ENCODE measurements at regions not wholly inside any gene's neighbourhood (a gene's known extent, or its start where the extent isn't known, plus 50 kb on each side); places are given as distances from the start of the nearest gene placed in this dataset.

- no peaks in the 10 kb centered on the region for H3K4me1 ChIP-seq (ENCODE audit: insufficient read depth, low read length, poor library complexity, severe bottlenecking)
- no peaks in the 10 kb centered on the region for H3K9me3 ChIP-seq (ENCODE audit: insufficient read depth, low read depth, low read length)
- H3K4me3 ChIP-seq (ENCODE audit: low read length, poor library complexity, severe bottlenecking) = no peak overlapping the region
- H4K20me1 ChIP-seq (ENCODE audit: insufficient read depth, low read length, poor library complexity, severe bottlenecking) = no peaks in the 10 kb centered on the region
- H3K36me3 ChIP-seq (ENCODE audit: insufficient read depth, low read length) = no peaks in the 10 kb centered on the region
- H3K27me3 ChIP-seq (ENCODE audit: insufficient read depth, low read length, poor library complexity, severe bottlenecking) = no peaks in the 10 kb centered on the region
- no peaks in the 10 kb centered on the region for H3K79me2 ChIP-seq (ENCODE audit: insufficient read depth, low read length)
- no peak overlapping the region for H3K4me2 ChIP-seq (ENCODE audit: low read depth, low read length, poor library complexity, severe bottlenecking)
- H3F3A ChIP-seq (ENCODE audit: low read depth) = no peaks in the 10 kb centered on the region
- no peak overlapping the region for H2AFZ ChIP-seq (ENCODE audit: low read length)
- H3K9ac ChIP-seq (ENCODE audit: low read depth, low read length, poor library complexity, severe bottlenecking) = no peak overlapping the region
- no peaks in the 10 kb centered on the region for H3K9me2 ChIP-seq (replicated peaks; ENCODE audit: low read depth, low read length)
- TF ChIP-seq CTCF (conservative IDR thresholded peaks at IDR 0.05; ENCODE audit: low read length) = no peak
- no peak for TF ChIP-seq EZH2phosphoT487 (IDR thresholded peaks at IDR 0.05; ENCODE audit: borderline replicate concordance)
Measured at GRCh38 chr9:27856054-27856453, 282.8 kb upstream of the C9orf72 start.

GRCh38 chr9:27856748-27857147, 283.5 kb upstream of the C9orf72 start:
- TF ChIP-seq CTCF (conservative IDR thresholded peaks at IDR 0.05; ENCODE audit: low read length) = no peak
- no peak for TF ChIP-seq EZH2phosphoT487 (IDR thresholded peaks at IDR 0.05; ENCODE audit: borderline replicate concordance)
- H4K20me1 ChIP-seq (ENCODE audit: insufficient read depth, low read length, poor library complexity, severe bottlenecking) = no peaks in the 10 kb centered on the region

GRCh38 chr9:27861887-27862286, 288.6 kb upstream of the C9orf72 start:
- Histone ChIP-seq H3K4me1 (ENCODE audit: insufficient read depth, low read length, poor library complexity, severe bottlenecking) (no peaks in the 10 kb centered on the region), H3K9me2 (replicated peaks; ENCODE audit: low read depth, low read length) (no peaks in the 10 kb centered on the region), H3K4me2 (ENCODE audit: low read depth, low read length, poor library complexity, severe bottlenecking) (no peak overlapping the region), H3F3A (ENCODE audit: low read depth) (no peaks in the 10 kb centered on the region), H3K9me3 (ENCODE audit: insufficient read depth, low read depth, low read length) (no peaks in the 10 kb centered on the region), H3K79me2 (ENCODE audit: insufficient read depth, low read length) (no peaks in the 10 kb centered on the region), H3K36me3 (ENCODE audit: insufficient read depth, low read length) (no peaks in the 10 kb centered on the region), H3K27me3 (ENCODE audit: insufficient read depth, low read length, poor library complexity, severe bottlenecking) (no peaks in the 10 kb centered on the region), H3K9ac (ENCODE audit: low read depth, low read length, poor library complexity, severe bottlenecking) (no peak overlapping the region), H4K20me1 (ENCODE audit: insufficient read depth, low read length, poor library complexity, severe bottlenecking) (no peaks in the 10 kb centered on the region), H3K4me3 (ENCODE audit: low read length, poor library complexity, severe bottlenecking) (no peak overlapping the region), H2AFZ (ENCODE audit: low read length) (no peak overlapping the region)
- TF ChIP-seq CTCF (conservative IDR thresholded peaks at IDR 0.05; ENCODE audit: low read length) (no peak), EZH2phosphoT487 (IDR thresholded peaks at IDR 0.05; ENCODE audit: borderline replicate concordance) (no peak)

More at GRCh38 chr9:27856748-27857147, 283.5 kb upstream of the C9orf72 start:
- Histone ChIP-seq H3K9me3 (ENCODE audit: insufficient read depth, low read depth, low read length) (no peaks in the 10 kb centered on the region), H2AFZ (ENCODE audit: low read length) (no peak overlapping the region), H3K9me2 (replicated peaks; ENCODE audit: low read depth, low read length) (no peaks in the 10 kb centered on the region), H3K36me3 (ENCODE audit: insufficient read depth, low read length) (no peaks in the 10 kb centered on the region), H3F3A (ENCODE audit: low read depth) (no peaks in the 10 kb centered on the region), H3K4me3 (ENCODE audit: low read length, poor library complexity, severe bottlenecking) (no peak overlapping the region), H3K4me2 (ENCODE audit: low read depth, low read length, poor library complexity, severe bottlenecking) (no peak overlapping the region), H3K9ac (ENCODE audit: low read depth, low read length, poor library complexity, severe bottlenecking) (no peak overlapping the region), H3K27me3 (ENCODE audit: insufficient read depth, low read length, poor library complexity, severe bottlenecking) (no peaks in the 10 kb centered on the region), H3K79me2 (ENCODE audit: insufficient read depth, low read length) (no peaks in the 10 kb centered on the region), H3K4me1 (ENCODE audit: insufficient read depth, low read length, poor library complexity, severe bottlenecking) (no peaks in the 10 kb centered on the region)

All from Loucy (cell line).